HCT116 (cell line): ENCODE measurements at regions not wholly inside any gene's neighbourhood (a gene's known extent, or its start where the extent isn't known, plus 50 kb on each side); places are given as distances from the start of the nearest gene placed in this dataset.

Source experiments
- EGR1 ChIP-seq: IDR thresholded peaks from 2 replicates; pipeline ENCODE4 v1.6.1; 2012; ENCODE audit warnings: low read depth
- EZH2 ChIP-seq: fragments of 200-600 bp; sonication (generic); IDR thresholded peaks from 2 replicates; pipeline ENCODE4 v1.6.1; 2017; ENCODE audit warnings: antibody characterized with exemption, mixed run types
- EZH2phosphoT487 ChIP-seq: fragments of 200-600 bp; IDR thresholded peaks from 2 replicates; pipeline ENCODE4 v1.6.1; 2018; ENCODE audit warnings: antibody characterized with exemption, borderline replicate concordance
- POLR2A ChIP-seq: IDR thresholded peaks from 2 replicates; pipeline ENCODE4 v1.7.0; 2011; ENCODE audit warnings: borderline replicate concordance; ENCODE audit not compliant: insufficient read depth, insufficient read length; ENCODE audit errors: extremely low read depth
- POLR2AphosphoS5 ChIP-seq: IDR thresholded peaks from 2 replicates; pipeline ENCODE4 v1.6.1; 2011; ENCODE audit warnings: mild to moderate bottlenecking, low read depth, low read length, moderate library complexity
- ZNF274 ChIP-seq: fragments of 200-500 bp; sonication (Bioruptor generic); IDR thresholded peaks from 2 replicates; pipeline ENCODE4 v1.6.1; 2014; ENCODE audit warnings: mild to moderate bottlenecking, low read depth, low read length, inconsistent platforms
- TF ChIP-seq, protein P1 (sequence below), 3 experiments: fragments of 200-600 bp in 1 of 3; sonication (generic) in 1 of 3; IDR thresholded peaks in 2 of 3; conservative IDR thresholded peaks in 1 of 3; 2 replicates each; pipeline ENCODE4 v1.5.1; 2012 to 2017; ENCODE audit warnings: low read depth in 2 of 3, low read length in 2 of 3, antibody characterized with exemption in 1 of 3, borderline replicate concordance in 1 of 3, control low read depth in 1 of 3, mild to moderate bottlenecking in 1 of 3, mixed read lengths in 1 of 3, mixed run types in 1 of 3, moderate library complexity in 1 of 3; ENCODE audit not compliant: insufficient read depth in 1 of 3
- TF ChIP-seq, protein P2 (sequence below): IDR thresholded peaks from 2 replicates; pipeline ENCODE4 v1.6.1; 2012

DNA sequence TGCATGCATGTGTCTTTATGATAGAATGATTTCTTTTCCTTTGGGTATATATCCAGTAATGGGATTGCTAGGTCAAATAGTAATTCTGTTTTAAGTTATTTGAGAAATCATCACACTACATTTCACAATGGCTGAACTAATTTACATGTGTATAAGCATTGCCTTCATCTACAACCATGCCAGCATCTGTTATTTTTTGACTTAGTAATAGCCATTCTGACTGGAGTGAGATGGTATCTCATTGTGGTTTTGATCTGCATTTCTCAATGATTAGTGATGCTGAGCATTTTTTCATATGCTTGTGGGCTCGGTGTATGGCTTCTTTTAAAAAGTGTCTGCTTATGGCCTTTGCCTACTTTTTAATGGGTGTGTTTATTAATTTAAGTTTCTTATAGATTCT, 102.3 kb upstream of the CCDC112 start:
- TF ChIP-seq, protein P1, sequence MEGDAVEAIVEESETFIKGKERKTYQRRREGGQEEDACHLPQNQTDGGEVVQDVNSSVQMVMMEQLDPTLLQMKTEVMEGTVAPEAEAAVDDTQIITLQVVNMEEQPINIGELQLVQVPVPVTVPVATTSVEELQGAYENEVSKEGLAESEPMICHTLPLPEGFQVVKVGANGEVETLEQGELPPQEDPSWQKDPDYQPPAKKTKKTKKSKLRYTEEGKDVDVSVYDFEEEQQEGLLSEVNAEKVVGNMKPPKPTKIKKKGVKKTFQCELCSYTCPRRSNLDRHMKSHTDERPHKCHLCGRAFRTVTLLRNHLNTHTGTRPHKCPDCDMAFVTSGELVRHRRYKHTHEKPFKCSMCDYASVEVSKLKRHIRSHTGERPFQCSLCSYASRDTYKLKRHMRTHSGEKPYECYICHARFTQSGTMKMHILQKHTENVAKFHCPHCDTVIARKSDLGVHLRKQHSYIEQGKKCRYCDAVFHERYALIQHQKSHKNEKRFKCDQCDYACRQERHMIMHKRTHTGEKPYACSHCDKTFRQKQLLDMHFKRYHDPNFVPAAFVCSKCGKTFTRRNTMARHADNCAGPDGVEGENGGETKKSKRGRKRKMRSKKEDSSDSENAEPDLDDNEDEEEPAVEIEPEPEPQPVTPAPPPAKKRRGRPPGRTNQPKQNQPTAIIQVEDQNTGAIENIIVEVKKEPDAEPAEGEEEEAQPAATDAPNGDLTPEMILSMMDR (IDR thresholded peaks at IDR 0.05 in 2 of 3, conservative IDR thresholded peaks at IDR 0.05 in 1 of 3; ENCODE audit: borderline replicate concordance in 1 of 3, insufficient read depth in 1 of 3, low read depth in 2 of 3, low read length in 2 of 3) = no peak
- TF ChIP-seq POLR2A = no peak
- no peak for TF ChIP-seq POLR2AphosphoS5
- no peak for TF ChIP-seq EZH2phosphoT487
- no peak for TF ChIP-seq ZNF274
- TF ChIP-seq EGR1 = no peak
- no peak for TF ChIP-seq EZH2
- TF ChIP-seq, protein P2, sequence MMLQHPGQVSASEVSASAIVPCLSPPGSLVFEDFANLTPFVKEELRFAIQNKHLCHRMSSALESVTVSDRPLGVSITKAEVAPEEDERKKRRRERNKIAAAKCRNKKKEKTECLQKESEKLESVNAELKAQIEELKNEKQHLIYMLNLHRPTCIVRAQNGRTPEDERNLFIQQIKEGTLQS = no peak
